GM23338 (cell line): ENCODE measurements at regions not wholly inside any gene's neighbourhood (a gene's known extent, or its start where the extent isn't known, plus 50 kb on each side); places are given as distances from the start of the nearest gene placed in this dataset.

ENCODE experiments used
- CREB1 ChIP-seq: fragments of 250-450 bp; sonication (Bioruptor Pico); IDR thresholded peaks from 2 replicates; pipeline ENCODE4 v1.5.0; 2020; ENCODE audit warnings: low read depth, mild to moderate bottlenecking, moderate library complexity
- CTCF ChIP-seq, 2 experiments: fragments of 200-600 bp in 1 of 2; sonication (generic) in 1 of 2; conservative IDR thresholded peaks; 2 replicates each; pipeline versions ENCODE4 v1.5.1 to v1.6.1; 2016 to 2017; ENCODE audit warnings: antibody characterized with exemption in 2 of 2, low read depth in 2 of 2, mild to moderate bottlenecking in 2 of 2, moderate library complexity in 1 of 2
- EZH2phosphoT487 ChIP-seq: fragments of 200-600 bp; sonication (generic); IDR thresholded peaks from one replicate; pipeline ENCODE4 v1.8.1; 2018; ENCODE audit warnings: antibody characterized with exemption; ENCODE audit not compliant: unreplicated experiment
- JUNB ChIP-seq: IDR thresholded peaks from one replicate; pipeline ENCODE4 v1.6.1; 2016; ENCODE audit warnings: antibody characterized with exemption; ENCODE audit not compliant: unreplicated experiment
- POLR2AphosphoS5 ChIP-seq: IDR thresholded peaks from 2 replicates; pipeline ENCODE4 v1.6.1; 2016; ENCODE audit warnings: antibody characterized with exemption, low read depth
- REST ChIP-seq: IDR thresholded peaks from one replicate; pipeline ENCODE4 v1.6.1; 2018; ENCODE audit warnings: antibody characterized with exemption; ENCODE audit not compliant: unreplicated experiment

GRCh38 chr7:22561321-22561811 is 61.4 kb upstream of the STEAP1B start:
- TF ChIP-seq CTCF (conservative IDR thresholded peaks at IDR 0.05; ENCODE audit: low read depth in 2 of 2) (no peak), CREB1 (no peak), JUNB (no peak), POLR2AphosphoS5 (no peak), EZH2phosphoT487 (no peak), REST (no peak)
